ENCODE measurements at regions not wholly inside any gene's neighbourhood (a gene's known extent, or its start where the extent isn't known, plus 50 kb on each side); places are given as distances from the start of the nearest gene placed in this dataset.

DNA sequence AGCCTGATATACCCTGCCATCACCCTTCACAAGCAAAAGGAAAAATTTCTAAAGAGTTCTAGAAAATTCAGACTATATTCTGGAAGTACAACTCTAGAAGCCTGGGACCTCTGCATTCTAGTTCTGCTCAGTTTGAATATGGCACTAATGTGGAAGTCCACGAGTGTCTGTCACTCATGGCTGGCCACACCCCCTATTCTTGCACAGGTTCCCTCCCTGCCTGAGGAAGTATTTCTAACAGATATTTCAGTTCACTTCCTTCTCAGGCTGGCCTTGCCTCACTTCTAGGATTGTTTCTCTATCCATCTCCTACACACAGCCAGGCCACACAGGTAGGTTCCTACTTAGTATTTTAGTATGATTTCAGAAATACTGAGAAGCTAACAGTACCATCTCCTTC lies 67.4 kb downstream of the PHLDA1 start:
- Mint-ChIP-seq H3K4me1 (peaks cover 25% of the 10 kb centered on the region), H3K9me3 (no peaks in the 10 kb centered on the region), H3K36me3 (ENCODE audit: low read depth) (no peaks in the 10 kb centered on the region), H3K27me3 (ENCODE audit: insufficient read depth, low read depth, poor library complexity) (peaks cover 8% of the 10 kb centered on the region), H3K27ac (no peak overlapping the region), H3K4me3 (no peak overlapping the region)
- DNase-seq (ENCODE audit: low spot score) (no peak), ATAC-seq (no peak)
- H3K9me2 ChIP-seq (ENCODE audit: insufficient read depth) = peaks cover 5% of the 10 kb centered on the region; the same call in 1 of the 2 replicates
- TF ChIP-seq JUNB (IDR thresholded peaks at IDR 0.05; ENCODE audit: unreplicated experiment) (no peak), EZH2 (IDR thresholded peaks at IDR 0.05; ENCODE audit: low read depth, unreplicated experiment) (no peak), POLR2AphosphoS5 (IDR thresholded peaks at IDR 0.05; ENCODE audit: low read depth) (no peak), ZNF114 (CRISPR knock-in tag; IDR thresholded peaks at IDR 0.05) (no peak), ZNF331 (CRISPR knock-in tag; IDR thresholded peaks at IDR 0.05; ENCODE audit: low read depth) (no peak)
- TF ChIP-seq, protein P1, sequence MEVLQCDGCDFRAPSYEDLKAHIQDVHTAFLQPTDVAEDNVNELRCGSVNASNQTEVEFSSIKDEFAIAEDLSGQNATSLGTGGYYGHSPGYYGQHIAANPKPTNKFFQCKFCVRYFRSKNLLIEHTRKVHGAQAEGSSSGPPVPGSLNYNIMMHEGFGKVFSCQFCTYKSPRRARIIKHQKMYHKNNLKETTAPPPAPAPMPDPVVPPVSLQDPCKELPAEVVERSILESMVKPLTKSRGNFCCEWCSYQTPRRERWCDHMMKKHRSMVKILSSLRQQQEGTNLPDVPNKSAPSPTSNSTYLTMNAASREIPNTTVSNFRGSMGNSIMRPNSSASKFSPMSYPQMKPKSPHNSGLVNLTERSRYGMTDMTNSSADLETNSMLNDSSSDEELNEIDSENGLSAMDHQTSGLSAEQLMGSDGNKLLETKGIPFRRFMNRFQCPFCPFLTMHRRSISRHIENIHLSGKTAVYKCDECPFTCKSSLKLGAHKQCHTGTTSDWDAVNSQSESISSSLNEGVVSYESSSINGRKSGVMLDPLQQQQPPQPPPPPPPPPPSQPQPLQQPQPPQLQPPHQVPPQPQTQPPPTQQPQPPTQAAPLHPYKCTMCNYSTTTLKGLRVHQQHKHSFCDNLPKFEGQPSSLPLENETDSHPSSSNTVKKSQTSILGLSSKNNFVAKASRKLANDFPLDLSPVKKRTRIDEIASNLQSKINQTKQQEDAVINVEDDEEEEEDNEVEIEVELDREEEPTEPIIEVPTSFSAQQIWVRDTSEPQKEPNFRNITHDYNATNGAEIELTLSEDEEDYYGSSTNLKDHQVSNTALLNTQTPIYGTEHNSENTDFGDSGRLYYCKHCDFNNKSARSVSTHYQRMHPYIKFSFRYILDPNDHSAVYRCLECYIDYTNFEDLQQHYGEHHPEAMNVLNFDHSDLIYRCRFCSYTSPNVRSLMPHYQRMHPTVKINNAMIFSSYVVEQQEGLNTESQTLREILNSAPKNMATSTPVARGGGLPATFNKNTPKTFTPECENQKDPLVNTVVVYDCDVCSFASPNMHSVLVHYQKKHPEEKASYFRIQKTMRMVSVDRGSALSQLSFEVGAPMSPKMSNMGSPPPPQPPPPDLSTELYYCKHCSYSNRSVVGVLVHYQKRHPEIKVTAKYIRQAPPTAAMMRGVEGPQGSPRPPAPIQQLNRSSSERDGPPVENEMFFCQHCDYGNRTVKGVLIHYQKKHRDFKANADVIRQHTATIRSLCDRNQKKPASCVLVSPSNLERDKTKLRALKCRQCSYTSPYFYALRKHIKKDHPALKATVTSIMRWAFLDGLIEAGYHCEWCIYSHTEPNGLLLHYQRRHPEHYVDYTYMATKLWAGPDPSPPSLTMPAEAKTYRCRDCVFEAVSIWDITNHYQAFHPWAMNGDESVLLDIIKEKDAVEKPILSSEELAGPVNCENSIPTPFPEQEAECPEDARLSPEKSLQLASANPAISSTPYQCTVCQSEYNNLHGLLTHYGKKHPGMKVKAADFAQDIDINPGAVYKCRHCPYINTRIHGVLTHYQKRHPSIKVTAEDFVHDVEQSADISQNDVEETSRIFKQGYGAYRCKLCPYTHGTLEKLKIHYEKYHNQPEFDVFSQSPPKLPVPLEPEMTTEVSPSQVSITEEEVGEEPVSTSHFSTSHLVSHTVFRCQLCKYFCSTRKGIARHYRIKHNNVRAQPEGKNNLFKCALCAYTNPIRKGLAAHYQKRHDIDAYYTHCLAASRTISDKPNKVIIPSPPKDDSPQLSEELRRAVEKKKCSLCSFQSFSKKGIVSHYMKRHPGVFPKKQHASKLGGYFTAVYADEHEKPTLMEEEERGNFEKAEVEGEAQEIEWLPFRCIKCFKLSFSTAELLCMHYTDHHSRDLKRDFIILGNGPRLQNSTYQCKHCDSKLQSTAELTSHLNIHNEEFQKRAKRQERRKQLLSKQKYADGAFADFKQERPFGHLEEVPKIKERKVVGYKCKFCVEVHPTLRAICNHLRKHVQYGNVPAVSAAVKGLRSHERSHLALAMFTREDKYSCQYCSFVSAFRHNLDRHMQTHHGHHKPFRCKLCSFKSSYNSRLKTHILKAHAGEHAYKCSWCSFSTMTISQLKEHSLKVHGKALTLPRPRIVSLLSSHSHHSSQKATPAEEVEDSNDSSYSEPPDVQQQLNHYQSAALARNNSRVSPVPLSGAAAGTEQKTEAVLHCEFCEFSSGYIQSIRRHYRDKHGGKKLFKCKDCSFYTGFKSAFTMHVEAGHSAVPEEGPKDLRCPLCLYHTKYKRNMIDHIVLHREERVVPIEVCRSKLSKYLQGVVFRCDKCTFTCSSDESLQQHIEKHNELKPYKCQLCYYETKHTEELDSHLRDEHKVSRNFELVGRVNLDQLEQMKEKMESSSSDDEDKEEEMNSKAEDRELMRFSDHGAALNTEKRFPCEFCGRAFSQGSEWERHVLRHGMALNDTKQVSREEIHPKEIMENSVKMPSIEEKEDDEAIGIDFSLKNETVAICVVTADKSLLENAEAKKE (CRISPR knock-in tag; IDR thresholded peaks at IDR 0.05) = no peak
- TF ChIP-seq, protein P2, sequence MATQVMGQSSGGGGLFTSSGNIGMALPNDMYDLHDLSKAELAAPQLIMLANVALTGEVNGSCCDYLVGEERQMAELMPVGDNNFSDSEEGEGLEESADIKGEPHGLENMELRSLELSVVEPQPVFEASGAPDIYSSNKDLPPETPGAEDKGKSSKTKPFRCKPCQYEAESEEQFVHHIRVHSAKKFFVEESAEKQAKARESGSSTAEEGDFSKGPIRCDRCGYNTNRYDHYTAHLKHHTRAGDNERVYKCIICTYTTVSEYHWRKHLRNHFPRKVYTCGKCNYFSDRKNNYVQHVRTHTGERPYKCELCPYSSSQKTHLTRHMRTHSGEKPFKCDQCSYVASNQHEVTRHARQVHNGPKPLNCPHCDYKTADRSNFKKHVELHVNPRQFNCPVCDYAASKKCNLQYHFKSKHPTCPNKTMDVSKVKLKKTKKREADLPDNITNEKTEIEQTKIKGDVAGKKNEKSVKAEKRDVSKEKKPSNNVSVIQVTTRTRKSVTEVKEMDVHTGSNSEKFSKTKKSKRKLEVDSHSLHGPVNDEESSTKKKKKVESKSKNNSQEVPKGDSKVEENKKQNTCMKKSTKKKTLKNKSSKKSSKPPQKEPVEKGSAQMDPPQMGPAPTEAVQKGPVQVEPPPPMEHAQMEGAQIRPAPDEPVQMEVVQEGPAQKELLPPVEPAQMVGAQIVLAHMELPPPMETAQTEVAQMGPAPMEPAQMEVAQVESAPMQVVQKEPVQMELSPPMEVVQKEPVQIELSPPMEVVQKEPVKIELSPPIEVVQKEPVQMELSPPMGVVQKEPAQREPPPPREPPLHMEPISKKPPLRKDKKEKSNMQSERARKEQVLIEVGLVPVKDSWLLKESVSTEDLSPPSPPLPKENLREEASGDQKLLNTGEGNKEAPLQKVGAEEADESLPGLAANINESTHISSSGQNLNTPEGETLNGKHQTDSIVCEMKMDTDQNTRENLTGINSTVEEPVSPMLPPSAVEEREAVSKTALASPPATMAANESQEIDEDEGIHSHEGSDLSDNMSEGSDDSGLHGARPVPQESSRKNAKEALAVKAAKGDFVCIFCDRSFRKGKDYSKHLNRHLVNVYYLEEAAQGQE (IDR thresholded peaks at IDR 0.05; ENCODE audit: unreplicated experiment) = no peak
- TF ChIP-seq, protein P3, sequence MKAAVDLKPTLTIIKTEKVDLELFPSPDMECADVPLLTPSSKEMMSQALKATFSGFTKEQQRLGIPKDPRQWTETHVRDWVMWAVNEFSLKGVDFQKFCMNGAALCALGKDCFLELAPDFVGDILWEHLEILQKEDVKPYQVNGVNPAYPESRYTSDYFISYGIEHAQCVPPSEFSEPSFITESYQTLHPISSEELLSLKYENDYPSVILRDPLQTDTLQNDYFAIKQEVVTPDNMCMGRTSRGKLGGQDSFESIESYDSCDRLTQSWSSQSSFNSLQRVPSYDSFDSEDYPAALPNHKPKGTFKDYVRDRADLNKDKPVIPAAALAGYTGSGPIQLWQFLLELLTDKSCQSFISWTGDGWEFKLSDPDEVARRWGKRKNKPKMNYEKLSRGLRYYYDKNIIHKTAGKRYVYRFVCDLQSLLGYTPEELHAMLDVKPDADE (IDR thresholded peaks at IDR 0.05) = no peak
- no peaks in the 10 kb centered on the region for H3K79me2 ChIP-seq (replicated peaks; ENCODE audit: insufficient read depth)
- 0 out of 2 replicates have a peak, but pooled peaks cover 5% of the 10 kb centered on the region for H3F3A ChIP-seq (replicated peaks; ENCODE audit: low read depth)
- no peaks in the 10 kb centered on the region for H3K27me3 ChIP-seq (ENCODE audit: insufficient read depth)
- H3K4me1 ChIP-seq (ENCODE audit: insufficient read depth) = peaks cover 25% of the 10 kb centered on the region
- H3K4me2 ChIP-seq = no peak overlapping the region
- H3K27ac ChIP-seq (ENCODE audit: low read depth) = no peak overlapping the region
- H4K20me1 ChIP-seq (replicated peaks; ENCODE audit: insufficient read depth) = no peaks in the 10 kb centered on the region
- H2AFZ ChIP-seq = peak overlapping the region; percentile 75; the same call in 1 of the 2 replicates
- H3K4me3 ChIP-seq = no peak overlapping the region
- no peaks in the 10 kb centered on the region for H3K36me3 ChIP-seq (ENCODE audit: insufficient read depth)

Data from GM23338 (cell line).